HCT116 (cell line): ENCODE measurements at regions not wholly inside any gene's neighbourhood (a gene's known extent, or its start where the extent isn't known, plus 50 kb on each side); places are given as distances from the start of the nearest gene placed in this dataset.

Experiments used
- CEBPB ChIP-seq: IDR thresholded peaks from 2 replicates; pipeline ENCODE4 v1.6.1; 2012; ENCODE audit warnings: low read depth
- EZH2phosphoT487 ChIP-seq: fragments of 200-600 bp; IDR thresholded peaks from 2 replicates; pipeline ENCODE4 v1.6.1; 2018; ENCODE audit warnings: antibody characterized with exemption, borderline replicate concordance
- FOSL1 ChIP-seq: IDR thresholded peaks from 2 replicates; pipeline ENCODE4 v1.6.1; 2012; ENCODE audit warnings: low read depth
- POLR2A ChIP-seq: IDR thresholded peaks from 2 replicates; pipeline ENCODE4 v1.7.0; 2011; ENCODE audit warnings: borderline replicate concordance; ENCODE audit not compliant: insufficient read depth, insufficient read length; ENCODE audit errors: extremely low read depth
- POLR2AphosphoS5 ChIP-seq: IDR thresholded peaks from 2 replicates; pipeline ENCODE4 v1.6.1; 2011; ENCODE audit warnings: mild to moderate bottlenecking, low read depth, low read length, moderate library complexity
- RAD21 ChIP-seq: IDR thresholded peaks from 2 replicates; pipeline ENCODE4 v1.6.1; 2012; ENCODE audit warnings: low read depth, mild to moderate bottlenecking
- SIN3A ChIP-seq: IDR thresholded peaks from 2 replicates; pipeline ENCODE4 v1.6.1; 2012; ENCODE audit warnings: low read depth
- TCF7L2 ChIP-seq: IDR thresholded peaks from 2 replicates; pipeline ENCODE4 v1.7.0; 2011; ENCODE audit warnings: borderline replicate concordance, inconsistent platforms; ENCODE audit not compliant: insufficient read depth, insufficient read length; ENCODE audit errors: extremely low read depth
- YY1 ChIP-seq: IDR thresholded peaks from 2 replicates; pipeline ENCODE4 v1.6.1; 2011; ENCODE audit warnings: low read length, low read depth, moderate library complexity, mild to moderate bottlenecking; ENCODE audit not compliant: insufficient replicate concordance; ENCODE audit errors: extremely low read depth
- ZFX ChIP-seq: fragments of 450-650 bp; IDR thresholded peaks from 2 replicates; pipeline ENCODE4 v1.6.1; 2017
- TF ChIP-seq, protein P1 (sequence below), 3 experiments: fragments of 200-600 bp in 1 of 3; sonication (generic) in 1 of 3; IDR thresholded peaks in 2 of 3; conservative IDR thresholded peaks in 1 of 3; 2 replicates each; pipeline ENCODE4 v1.5.1; 2012 to 2017; ENCODE audit warnings: low read depth in 2 of 3, low read length in 2 of 3, antibody characterized with exemption in 1 of 3, borderline replicate concordance in 1 of 3, control low read depth in 1 of 3, mild to moderate bottlenecking in 1 of 3, mixed read lengths in 1 of 3, mixed run types in 1 of 3, moderate library complexity in 1 of 3; ENCODE audit not compliant: insufficient read depth in 1 of 3
- TF ChIP-seq, protein P2 (sequence below): IDR thresholded peaks from 2 replicates; pipeline ENCODE4 v1.6.1; 2012; ENCODE audit warnings: low read depth
- TF ChIP-seq, protein P3 (sequence below): IDR thresholded peaks from 2 replicates; pipeline ENCODE4 v1.6.1; 2012
- TF ChIP-seq, protein P4 (sequence below): IDR thresholded peaks from 2 replicates; pipeline ENCODE4 v1.6.1; 2011; ENCODE audit warnings: mild to moderate bottlenecking, low read length, moderate library complexity; ENCODE audit not compliant: insufficient replicate concordance; ENCODE audit errors: extremely low read depth

DNA sequence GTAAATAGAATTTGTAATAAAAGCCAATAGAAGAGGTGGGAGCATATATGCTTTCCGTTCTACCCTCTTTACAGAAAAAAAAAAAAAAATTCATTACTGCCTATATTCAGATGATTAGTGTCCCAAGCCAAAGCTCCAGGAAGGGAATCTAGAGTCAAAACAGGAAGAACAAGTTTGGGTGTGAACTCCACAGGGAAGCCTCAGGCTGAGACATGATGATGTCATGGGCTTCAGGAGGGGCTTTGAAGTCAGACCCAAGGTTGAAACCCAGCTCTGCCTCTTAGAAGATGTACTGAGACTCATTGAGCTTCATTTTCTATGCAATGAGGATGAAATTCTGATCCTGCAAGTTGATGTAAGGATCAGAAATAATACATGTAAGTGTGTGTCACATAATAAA lies 250.0 kb upstream of the ADGRL2 start:
- TF ChIP-seq, protein P1, sequence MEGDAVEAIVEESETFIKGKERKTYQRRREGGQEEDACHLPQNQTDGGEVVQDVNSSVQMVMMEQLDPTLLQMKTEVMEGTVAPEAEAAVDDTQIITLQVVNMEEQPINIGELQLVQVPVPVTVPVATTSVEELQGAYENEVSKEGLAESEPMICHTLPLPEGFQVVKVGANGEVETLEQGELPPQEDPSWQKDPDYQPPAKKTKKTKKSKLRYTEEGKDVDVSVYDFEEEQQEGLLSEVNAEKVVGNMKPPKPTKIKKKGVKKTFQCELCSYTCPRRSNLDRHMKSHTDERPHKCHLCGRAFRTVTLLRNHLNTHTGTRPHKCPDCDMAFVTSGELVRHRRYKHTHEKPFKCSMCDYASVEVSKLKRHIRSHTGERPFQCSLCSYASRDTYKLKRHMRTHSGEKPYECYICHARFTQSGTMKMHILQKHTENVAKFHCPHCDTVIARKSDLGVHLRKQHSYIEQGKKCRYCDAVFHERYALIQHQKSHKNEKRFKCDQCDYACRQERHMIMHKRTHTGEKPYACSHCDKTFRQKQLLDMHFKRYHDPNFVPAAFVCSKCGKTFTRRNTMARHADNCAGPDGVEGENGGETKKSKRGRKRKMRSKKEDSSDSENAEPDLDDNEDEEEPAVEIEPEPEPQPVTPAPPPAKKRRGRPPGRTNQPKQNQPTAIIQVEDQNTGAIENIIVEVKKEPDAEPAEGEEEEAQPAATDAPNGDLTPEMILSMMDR (IDR thresholded peaks at IDR 0.05 in 2 of 3, conservative IDR thresholded peaks at IDR 0.05 in 1 of 3; ENCODE audit: borderline replicate concordance in 1 of 3, insufficient read depth in 1 of 3, low read depth in 2 of 3, low read length in 2 of 3) = no peak
- TF ChIP-seq ZFX = no peak
- TF ChIP-seq, protein P2, sequence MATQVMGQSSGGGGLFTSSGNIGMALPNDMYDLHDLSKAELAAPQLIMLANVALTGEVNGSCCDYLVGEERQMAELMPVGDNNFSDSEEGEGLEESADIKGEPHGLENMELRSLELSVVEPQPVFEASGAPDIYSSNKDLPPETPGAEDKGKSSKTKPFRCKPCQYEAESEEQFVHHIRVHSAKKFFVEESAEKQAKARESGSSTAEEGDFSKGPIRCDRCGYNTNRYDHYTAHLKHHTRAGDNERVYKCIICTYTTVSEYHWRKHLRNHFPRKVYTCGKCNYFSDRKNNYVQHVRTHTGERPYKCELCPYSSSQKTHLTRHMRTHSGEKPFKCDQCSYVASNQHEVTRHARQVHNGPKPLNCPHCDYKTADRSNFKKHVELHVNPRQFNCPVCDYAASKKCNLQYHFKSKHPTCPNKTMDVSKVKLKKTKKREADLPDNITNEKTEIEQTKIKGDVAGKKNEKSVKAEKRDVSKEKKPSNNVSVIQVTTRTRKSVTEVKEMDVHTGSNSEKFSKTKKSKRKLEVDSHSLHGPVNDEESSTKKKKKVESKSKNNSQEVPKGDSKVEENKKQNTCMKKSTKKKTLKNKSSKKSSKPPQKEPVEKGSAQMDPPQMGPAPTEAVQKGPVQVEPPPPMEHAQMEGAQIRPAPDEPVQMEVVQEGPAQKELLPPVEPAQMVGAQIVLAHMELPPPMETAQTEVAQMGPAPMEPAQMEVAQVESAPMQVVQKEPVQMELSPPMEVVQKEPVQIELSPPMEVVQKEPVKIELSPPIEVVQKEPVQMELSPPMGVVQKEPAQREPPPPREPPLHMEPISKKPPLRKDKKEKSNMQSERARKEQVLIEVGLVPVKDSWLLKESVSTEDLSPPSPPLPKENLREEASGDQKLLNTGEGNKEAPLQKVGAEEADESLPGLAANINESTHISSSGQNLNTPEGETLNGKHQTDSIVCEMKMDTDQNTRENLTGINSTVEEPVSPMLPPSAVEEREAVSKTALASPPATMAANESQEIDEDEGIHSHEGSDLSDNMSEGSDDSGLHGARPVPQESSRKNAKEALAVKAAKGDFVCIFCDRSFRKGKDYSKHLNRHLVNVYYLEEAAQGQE = no peak
- no peak for TF ChIP-seq POLR2A
- peak; percentile 11; the same call in 1 of the 2 replicates for TF ChIP-seq FOSL1
- TF ChIP-seq, protein P3, sequence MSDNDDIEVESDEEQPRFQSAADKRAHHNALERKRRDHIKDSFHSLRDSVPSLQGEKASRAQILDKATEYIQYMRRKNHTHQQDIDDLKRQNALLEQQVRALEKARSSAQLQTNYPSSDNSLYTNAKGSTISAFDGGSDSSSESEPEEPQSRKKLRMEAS = no peak
- TF ChIP-seq CEBPB = no peak
- no peak for TF ChIP-seq POLR2AphosphoS5
- TF ChIP-seq TCF7L2 = no peak
- no peak for TF ChIP-seq EZH2phosphoT487
- TF ChIP-seq SIN3A = no peak
- TF ChIP-seq RAD21 = no peak
- no peak for TF ChIP-seq YY1
- TF ChIP-seq, protein P4, sequence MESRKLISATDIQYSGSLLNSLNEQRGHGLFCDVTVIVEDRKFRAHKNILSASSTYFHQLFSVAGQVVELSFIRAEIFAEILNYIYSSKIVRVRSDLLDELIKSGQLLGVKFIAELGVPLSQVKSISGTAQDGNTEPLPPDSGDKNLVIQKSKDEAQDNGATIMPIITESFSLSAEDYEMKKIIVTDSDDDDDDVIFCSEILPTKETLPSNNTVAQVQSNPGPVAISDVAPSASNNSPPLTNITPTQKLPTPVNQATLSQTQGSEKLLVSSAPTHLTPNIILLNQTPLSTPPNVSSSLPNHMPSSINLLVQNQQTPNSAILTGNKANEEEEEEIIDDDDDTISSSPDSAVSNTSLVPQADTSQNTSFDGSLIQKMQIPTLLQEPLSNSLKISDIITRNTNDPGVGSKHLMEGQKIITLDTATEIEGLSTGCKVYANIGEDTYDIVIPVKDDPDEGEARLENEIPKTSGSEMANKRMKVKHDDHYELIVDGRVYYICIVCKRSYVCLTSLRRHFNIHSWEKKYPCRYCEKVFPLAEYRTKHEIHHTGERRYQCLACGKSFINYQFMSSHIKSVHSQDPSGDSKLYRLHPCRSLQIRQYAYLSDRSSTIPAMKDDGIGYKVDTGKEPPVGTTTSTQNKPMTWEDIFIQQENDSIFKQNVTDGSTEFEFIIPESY = no peak
